ENCODE measurements at regions not wholly inside any gene's neighbourhood (a gene's known extent, or its start where the extent isn't known, plus 50 kb on each side); places are given as distances from the start of the nearest gene placed in this dataset.

GRCh38 chr4:84231539-84232055 is 267.5 kb downstream of the NKX6-1 start:
- TF ChIP-seq CTCF (IDR thresholded peaks at IDR 0.05; ENCODE audit: low read depth, low read length) (no peak), POLR2A (IDR thresholded peaks at IDR 0.05; ENCODE audit: extremely low read depth, insufficient read length) (no peak)

GRCh38 chr4:84224522-84224921 is 274.6 kb downstream of the NKX6-1 start:
- no peak for DNase-seq (ENCODE audit: low read depth)
- no peak for TF ChIP-seq MAX (IDR thresholded peaks at IDR 0.05; ENCODE audit: low read depth, low read length)
- no peak for TF ChIP-seq POLR2A (IDR thresholded peaks at IDR 0.05; ENCODE audit: extremely low read depth, insufficient read length)
- no peak for TF ChIP-seq CTCF (IDR thresholded peaks at IDR 0.05; ENCODE audit: low read depth, low read length)
- TF ChIP-seq MYC (IDR thresholded peaks at IDR 0.05; ENCODE audit: low read depth, low read length) = no peak

More at GRCh38 chr4:84231539-84232055, 267.5 kb downstream of the NKX6-1 start:
- no peak overlapping the region for H3K4me3 ChIP-seq (ENCODE audit: low read depth, low read length)
- no peak for DNase-seq (ENCODE audit: low read depth)

GRCh38 chr4:84221704-84222103 is 277.4 kb downstream of the NKX6-1 start:
- no peak for TF ChIP-seq POLR2A (IDR thresholded peaks at IDR 0.05; ENCODE audit: extremely low read depth, insufficient read length)
- DNase-seq (ENCODE audit: low read depth) = no peak
- no peak overlapping the region for H3K4me3 ChIP-seq (ENCODE audit: low read depth, low read length)

More at GRCh38 chr4:84224522-84224921, 274.6 kb downstream of the NKX6-1 start:
- no peak overlapping the region for H3K4me3 ChIP-seq (ENCODE audit: low read depth, low read length)

GRCh38 chr4:84220990-84221389 is 278.1 kb downstream of the NKX6-1 start:
- DNase-seq (ENCODE audit: low read depth) = no peak
- no peak overlapping the region for H3K4me3 ChIP-seq (ENCODE audit: low read depth, low read length)
- TF ChIP-seq MAX (IDR thresholded peaks at IDR 0.05; ENCODE audit: low read depth, low read length) (no peak), POLR2A (IDR thresholded peaks at IDR 0.05; ENCODE audit: extremely low read depth, insufficient read length) (no peak), MYC (IDR thresholded peaks at IDR 0.05; ENCODE audit: low read depth, low read length) (no peak), CTCF (IDR thresholded peaks at IDR 0.05; ENCODE audit: low read depth, low read length) (no peak)

- TF ChIP-seq POLR2A (IDR thresholded peaks at IDR 0.05; ENCODE audit: extremely low read depth, insufficient read length) (no peak), MYC (IDR thresholded peaks at IDR 0.05; ENCODE audit: low read depth, low read length) (no peak), CTCF (IDR thresholded peaks at IDR 0.05; ENCODE audit: low read depth, low read length) (no peak), MAX (IDR thresholded peaks at IDR 0.05; ENCODE audit: low read depth, low read length) (no peak)
- DNase-seq (ENCODE audit: low read depth) = no peak
- no peak overlapping the region for H3K4me3 ChIP-seq (ENCODE audit: low read depth, low read length)
These were observed 279.4 kb downstream of the NKX6-1 start for GRCh38 chr4:84219656-84220055.

GRCh38 chr4:84218031-84218430 is 281.1 kb downstream of the NKX6-1 start:
- DNase-seq (ENCODE audit: low read depth) = no peak

More at GRCh38 chr4:84218031-84218430, 281.1 kb downstream of the NKX6-1 start:
- TF ChIP-seq MAX (IDR thresholded peaks at IDR 0.05; ENCODE audit: low read depth, low read length) (no peak), MYC (IDR thresholded peaks at IDR 0.05; ENCODE audit: low read depth, low read length) (no peak), POLR2A (IDR thresholded peaks at IDR 0.05; ENCODE audit: extremely low read depth, insufficient read length) (no peak), CTCF (IDR thresholded peaks at IDR 0.05; ENCODE audit: low read depth, low read length) (no peak)
- H3K4me3 ChIP-seq (ENCODE audit: low read depth, low read length) = no peak overlapping the region
